ENCODE measurements at regions not wholly inside any gene's neighbourhood (a gene's known extent, or its start where the extent isn't known, plus 50 kb on each side); places are given as distances from the start of the nearest gene placed in this dataset.
A peak's percentile ranks its signal among the peaks of the same experiment; 100 is the strongest.

GRCh38 chr15:38818157-38818790 lies 253.7 kb upstream of the RASGRP1 start:
- POLR2A ChIA-PET, result no interaction called here
- DNase-seq (ENCODE audit: low spot score), result no peak

DNA sequence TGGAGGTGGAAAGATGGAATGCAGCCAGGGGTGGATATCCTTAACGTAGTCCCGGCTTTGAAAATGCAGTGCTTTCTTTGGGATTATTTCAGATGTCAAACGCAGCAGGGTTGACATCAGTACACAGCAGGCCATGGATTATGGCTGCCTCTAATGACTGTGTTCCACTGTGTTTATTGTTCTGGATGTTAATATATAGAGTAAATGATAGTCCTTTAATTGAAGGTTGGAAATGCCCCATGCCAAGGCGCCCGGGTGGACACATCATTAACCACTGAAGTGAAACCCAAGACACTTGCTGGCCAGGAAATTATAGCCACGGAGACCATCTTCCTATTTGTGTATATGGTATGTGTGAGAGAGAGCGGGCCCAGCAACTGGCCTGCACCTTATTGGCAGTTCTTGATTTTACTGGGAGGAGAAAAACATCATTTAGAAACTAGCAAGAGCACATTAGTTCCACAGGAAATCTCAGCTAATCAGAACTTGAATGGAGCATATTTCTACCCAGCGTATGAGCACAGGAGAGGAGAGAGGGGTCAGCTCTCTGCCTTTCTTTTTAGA lies 254.9 kb upstream of the RASGRP1 start:
- Mint-ChIP-seq H3K4me1 (peaks cover 9% of the 10 kb centered on the region), H3K36me3 (no peaks in the 10 kb centered on the region), H3K27me3 (ENCODE audit: low read depth) (no peaks in the 10 kb centered on the region), H3K27ac (no peak overlapping the region), H3K9me3 (no peaks in the 10 kb centered on the region), H3K4me3 (no peak overlapping the region)
- no peak for ATAC-seq
- CTCF ChIA-PET, result interaction anchor here (1.1 to 1.6 kb wide), 3 partner anchors 34 to 172 kb away, joined by 4 to 8 read pairs (median 4); no protein-coding TSS in a partner anchor
- DNase-seq (ENCODE audit: low spot score), result no peak
- TF ChIP-seq ZNF263 (CRISPR knock-in tag; IDR thresholded peaks at IDR 0.05; ENCODE audit: low read depth) (no peak), JAZF1 (CRISPR knock-in tag; IDR thresholded peaks at IDR 0.05) (no peak), HMGA2 (CRISPR knock-in tag; IDR thresholded peaks at IDR 0.05) (no peak), RELA (CRISPR knock-in tag; IDR thresholded peaks at IDR 0.05; ENCODE audit: borderline replicate concordance) (no peak), ZNF317 (CRISPR knock-in tag; IDR thresholded peaks at IDR 0.05; ENCODE audit: borderline replicate concordance, low read depth) (no peak), ZSCAN18 (CRISPR knock-in tag; IDR thresholded peaks at IDR 0.05) (no peak), NFATC4 (CRISPR knock-in tag; IDR thresholded peaks at IDR 0.05) (no peak), FOXP1 (CRISPR knock-in tag; IDR thresholded peaks at IDR 0.05; ENCODE audit: borderline replicate concordance) (no peak), SP1 (CRISPR knock-in tag; conservative IDR thresholded peaks at IDR 0.05) (no peak), ETV6 (CRISPR knock-in tag; IDR thresholded peaks at IDR 0.05) (no peak), ATF1 (CRISPR knock-in tag; IDR thresholded peaks at IDR 0.05) (no peak), NFYB (CRISPR knock-in tag; conservative IDR thresholded peaks at IDR 0.05; ENCODE audit: low read depth) (no peak), TCF7 (CRISPR knock-in tag; IDR thresholded peaks at IDR 0.05; ENCODE audit: low read depth) (no peak)
- TF ChIP-seq, protein P1, sequence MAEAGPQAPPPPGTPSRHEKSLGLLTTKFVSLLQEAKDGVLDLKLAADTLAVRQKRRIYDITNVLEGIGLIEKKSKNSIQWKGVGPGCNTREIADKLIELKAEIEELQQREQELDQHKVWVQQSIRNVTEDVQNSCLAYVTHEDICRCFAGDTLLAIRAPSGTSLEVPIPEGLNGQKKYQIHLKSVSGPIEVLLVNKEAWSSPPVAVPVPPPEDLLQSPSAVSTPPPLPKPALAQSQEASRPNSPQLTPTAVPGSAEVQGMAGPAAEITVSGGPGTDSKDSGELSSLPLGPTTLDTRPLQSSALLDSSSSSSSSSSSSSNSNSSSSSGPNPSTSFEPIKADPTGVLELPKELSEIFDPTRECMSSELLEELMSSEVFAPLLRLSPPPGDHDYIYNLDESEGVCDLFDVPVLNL (CRISPR knock-in tag; IDR thresholded peaks at IDR 0.05; ENCODE audit: borderline replicate concordance, low read depth), result no peak
- TF ChIP-seq, protein P2, sequence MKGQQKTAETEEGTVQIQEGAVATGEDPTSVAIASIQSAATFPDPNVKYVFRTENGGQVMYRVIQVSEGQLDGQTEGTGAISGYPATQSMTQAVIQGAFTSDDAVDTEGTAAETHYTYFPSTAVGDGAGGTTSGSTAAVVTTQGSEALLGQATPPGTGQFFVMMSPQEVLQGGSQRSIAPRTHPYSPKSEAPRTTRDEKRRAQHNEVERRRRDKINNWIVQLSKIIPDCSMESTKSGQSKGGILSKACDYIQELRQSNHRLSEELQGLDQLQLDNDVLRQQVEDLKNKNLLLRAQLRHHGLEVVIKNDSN (CRISPR knock-in tag; IDR thresholded peaks at IDR 0.05), result no peak
- TF ChIP-seq, protein P3, sequence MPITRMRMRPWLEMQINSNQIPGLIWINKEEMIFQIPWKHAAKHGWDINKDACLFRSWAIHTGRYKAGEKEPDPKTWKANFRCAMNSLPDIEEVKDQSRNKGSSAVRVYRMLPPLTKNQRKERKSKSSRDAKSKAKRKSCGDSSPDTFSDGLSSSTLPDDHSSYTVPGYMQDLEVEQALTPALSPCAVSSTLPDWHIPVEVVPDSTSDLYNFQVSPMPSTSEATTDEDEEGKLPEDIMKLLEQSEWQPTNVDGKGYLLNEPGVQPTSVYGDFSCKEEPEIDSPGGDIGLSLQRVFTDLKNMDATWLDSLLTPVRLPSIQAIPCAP (CRISPR knock-in tag; IDR thresholded peaks at IDR 0.05), result no peak
- POLR2A ChIA-PET, result no interaction called here

More at GRCh38 chr15:38818157-38818790, 253.7 kb upstream of the RASGRP1 start:
- Mint-ChIP-seq H3K27me3 (ENCODE audit: low read depth) (no peaks in the 10 kb centered on the region), H3K4me3 (no peak overlapping the region), H3K36me3 (no peaks in the 10 kb centered on the region), H3K4me1 (peaks cover 9% of the 10 kb centered on the region), H3K27ac (no peak overlapping the region), H3K9me3 (peaks cover 7% of the 10 kb centered on the region)
- no peak for TF ChIP-seq MXD4 (CRISPR knock-in tag; IDR thresholded peaks at IDR 0.05; ENCODE audit: borderline replicate concordance)
- ATAC-seq, result peak; percentile 23
- CTCF ChIA-PET, result no interaction called here

GRCh38 chr15:38823263-38823662 lies 258.6 kb upstream of the RASGRP1 start:
- Mint-ChIP-seq H3K27ac (no peak overlapping the region), H3K9me3 (no peaks in the 10 kb centered on the region), H3K36me3 (no peaks in the 10 kb centered on the region), H3K4me1 (peaks cover 10% of the 10 kb centered on the region), H3K4me3 (no peak overlapping the region), H3K27me3 (ENCODE audit: low read depth) (no peaks in the 10 kb centered on the region)
- DNase-seq (ENCODE audit: low spot score) (no peak), ATAC-seq (no peak)
- CTCF ChIA-PET, result no interaction called here
- POLR2A ChIA-PET, result no interaction called here
- TF ChIP-seq FOXK1 (CRISPR knock-in tag; IDR thresholded peaks at IDR 0.05) (no peak), CBFB (CRISPR knock-in tag; IDR thresholded peaks at IDR 0.05; ENCODE audit: low read depth) (no peak), JAZF1 (CRISPR knock-in tag; IDR thresholded peaks at IDR 0.05) (no peak), HMGA2 (CRISPR knock-in tag; IDR thresholded peaks at IDR 0.05) (no peak), KAT7 (CRISPR knock-in tag; IDR thresholded peaks at IDR 0.05; ENCODE audit: borderline replicate concordance) (no peak), TEAD1 (CRISPR knock-in tag; IDR thresholded peaks at IDR 0.05) (no peak), TP53 (CRISPR knock-in tag; IDR thresholded peaks at IDR 0.05) (no peak), EMX1 (CRISPR knock-in tag; IDR thresholded peaks at IDR 0.05) (no peak)
- TF ChIP-seq, protein P4, sequence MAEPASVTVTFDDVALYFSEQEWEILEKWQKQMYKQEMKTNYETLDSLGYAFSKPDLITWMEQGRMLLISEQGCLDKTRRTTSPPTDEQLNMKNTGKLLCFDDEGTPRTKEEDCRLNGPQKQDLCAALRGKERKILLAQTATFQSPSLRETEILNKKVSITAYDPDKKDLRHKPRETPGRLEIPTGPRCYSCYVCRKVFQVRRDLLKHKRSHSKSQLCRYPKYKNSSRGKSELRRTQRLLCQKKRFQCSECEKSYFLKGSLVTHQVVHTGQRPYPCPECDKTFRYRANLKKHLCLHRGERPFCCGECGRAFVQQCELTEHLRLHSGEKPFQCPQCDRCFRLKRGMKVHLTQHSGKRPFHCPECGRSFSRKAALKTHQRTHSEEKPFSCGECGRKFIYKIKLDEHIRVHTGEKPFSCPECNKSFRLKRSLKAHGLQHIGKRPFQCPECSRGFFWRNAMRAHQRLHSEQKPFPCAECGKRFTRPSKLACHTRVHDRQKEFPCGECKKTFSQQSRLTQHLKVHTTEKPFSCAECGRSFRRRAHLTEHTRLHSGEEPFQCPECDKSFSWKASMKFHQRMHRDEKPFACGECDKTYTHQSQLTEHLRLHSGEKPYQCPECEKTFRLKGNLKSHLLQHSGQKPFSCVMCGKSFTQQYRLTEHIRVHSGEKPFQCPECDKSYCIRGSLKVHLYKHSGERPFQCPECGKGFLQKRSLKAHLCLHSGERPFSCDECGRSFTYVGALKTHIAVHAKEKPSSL (CRISPR knock-in tag; conservative IDR thresholded peaks at IDR 0.05), result no peak
- TF ChIP-seq, protein P5, sequence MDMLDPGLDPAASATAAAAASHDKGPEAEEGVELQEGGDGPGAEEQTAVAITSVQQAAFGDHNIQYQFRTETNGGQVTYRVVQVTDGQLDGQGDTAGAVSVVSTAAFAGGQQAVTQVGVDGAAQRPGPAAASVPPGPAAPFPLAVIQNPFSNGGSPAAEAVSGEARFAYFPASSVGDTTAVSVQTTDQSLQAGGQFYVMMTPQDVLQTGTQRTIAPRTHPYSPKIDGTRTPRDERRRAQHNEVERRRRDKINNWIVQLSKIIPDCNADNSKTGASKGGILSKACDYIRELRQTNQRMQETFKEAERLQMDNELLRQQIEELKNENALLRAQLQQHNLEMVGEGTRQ (CRISPR knock-in tag; IDR thresholded peaks at IDR 0.05), result no peak
